ENCODE measurements at regions not wholly inside any gene's neighbourhood (a gene's known extent, or its start where the extent isn't known, plus 50 kb on each side); places are given as distances from the start of the nearest gene placed in this dataset.

GRCh38 chr11:42013656-42014201 is 554.3 kb upstream of the LRRC4C start:
- H3K4me3 ChIP-seq (replicated peaks; ENCODE audit: insufficient read depth, low read length): no peak overlapping the region
- DNase-seq (ENCODE audit: low read depth in 1 of 2, low spot score in 1 of 2): peak in 1 of 2 experiments; percentile 2
- TF ChIP-seq SPI1 (IDR thresholded peaks at IDR 0.05; ENCODE audit: borderline replicate concordance, low read depth) (peak; percentile 89), GABPA (IDR thresholded peaks at IDR 0.05; ENCODE audit: low read depth) (no peak)

DNA sequence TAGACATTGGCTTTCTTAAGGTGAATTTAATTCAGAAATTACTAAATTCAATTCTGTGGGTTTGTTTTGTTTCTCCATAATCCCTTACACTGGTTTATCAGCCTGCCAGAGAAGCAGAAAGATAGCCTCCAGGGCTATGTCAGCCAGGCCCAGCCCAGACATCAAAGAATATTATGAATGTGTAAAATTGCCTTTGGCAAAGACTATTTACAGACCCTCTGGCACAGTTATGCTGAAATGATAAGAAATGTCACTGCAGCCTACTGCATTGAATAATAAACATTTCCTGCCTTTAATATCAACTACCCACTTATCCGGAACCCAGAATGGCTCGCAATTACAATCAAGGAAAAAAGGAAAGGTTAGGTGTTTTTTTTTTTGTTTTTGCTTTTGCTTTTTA is 562.5 kb upstream of the LRRC4C start:
- TF ChIP-seq POLR2AphosphoS5 (IDR thresholded peaks at IDR 0.05; ENCODE audit: low read depth) (no peak), GABPA (IDR thresholded peaks at IDR 0.05; ENCODE audit: low read depth) (no peak), SPI1 (IDR thresholded peaks at IDR 0.05; ENCODE audit: borderline replicate concordance, low read depth) (no peak)
- TF ChIP-seq, protein P1, sequence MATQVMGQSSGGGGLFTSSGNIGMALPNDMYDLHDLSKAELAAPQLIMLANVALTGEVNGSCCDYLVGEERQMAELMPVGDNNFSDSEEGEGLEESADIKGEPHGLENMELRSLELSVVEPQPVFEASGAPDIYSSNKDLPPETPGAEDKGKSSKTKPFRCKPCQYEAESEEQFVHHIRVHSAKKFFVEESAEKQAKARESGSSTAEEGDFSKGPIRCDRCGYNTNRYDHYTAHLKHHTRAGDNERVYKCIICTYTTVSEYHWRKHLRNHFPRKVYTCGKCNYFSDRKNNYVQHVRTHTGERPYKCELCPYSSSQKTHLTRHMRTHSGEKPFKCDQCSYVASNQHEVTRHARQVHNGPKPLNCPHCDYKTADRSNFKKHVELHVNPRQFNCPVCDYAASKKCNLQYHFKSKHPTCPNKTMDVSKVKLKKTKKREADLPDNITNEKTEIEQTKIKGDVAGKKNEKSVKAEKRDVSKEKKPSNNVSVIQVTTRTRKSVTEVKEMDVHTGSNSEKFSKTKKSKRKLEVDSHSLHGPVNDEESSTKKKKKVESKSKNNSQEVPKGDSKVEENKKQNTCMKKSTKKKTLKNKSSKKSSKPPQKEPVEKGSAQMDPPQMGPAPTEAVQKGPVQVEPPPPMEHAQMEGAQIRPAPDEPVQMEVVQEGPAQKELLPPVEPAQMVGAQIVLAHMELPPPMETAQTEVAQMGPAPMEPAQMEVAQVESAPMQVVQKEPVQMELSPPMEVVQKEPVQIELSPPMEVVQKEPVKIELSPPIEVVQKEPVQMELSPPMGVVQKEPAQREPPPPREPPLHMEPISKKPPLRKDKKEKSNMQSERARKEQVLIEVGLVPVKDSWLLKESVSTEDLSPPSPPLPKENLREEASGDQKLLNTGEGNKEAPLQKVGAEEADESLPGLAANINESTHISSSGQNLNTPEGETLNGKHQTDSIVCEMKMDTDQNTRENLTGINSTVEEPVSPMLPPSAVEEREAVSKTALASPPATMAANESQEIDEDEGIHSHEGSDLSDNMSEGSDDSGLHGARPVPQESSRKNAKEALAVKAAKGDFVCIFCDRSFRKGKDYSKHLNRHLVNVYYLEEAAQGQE (IDR thresholded peaks at IDR 0.05; ENCODE audit: insufficient replicate concordance, low read depth): no peak
- TF ChIP-seq, protein P2, sequence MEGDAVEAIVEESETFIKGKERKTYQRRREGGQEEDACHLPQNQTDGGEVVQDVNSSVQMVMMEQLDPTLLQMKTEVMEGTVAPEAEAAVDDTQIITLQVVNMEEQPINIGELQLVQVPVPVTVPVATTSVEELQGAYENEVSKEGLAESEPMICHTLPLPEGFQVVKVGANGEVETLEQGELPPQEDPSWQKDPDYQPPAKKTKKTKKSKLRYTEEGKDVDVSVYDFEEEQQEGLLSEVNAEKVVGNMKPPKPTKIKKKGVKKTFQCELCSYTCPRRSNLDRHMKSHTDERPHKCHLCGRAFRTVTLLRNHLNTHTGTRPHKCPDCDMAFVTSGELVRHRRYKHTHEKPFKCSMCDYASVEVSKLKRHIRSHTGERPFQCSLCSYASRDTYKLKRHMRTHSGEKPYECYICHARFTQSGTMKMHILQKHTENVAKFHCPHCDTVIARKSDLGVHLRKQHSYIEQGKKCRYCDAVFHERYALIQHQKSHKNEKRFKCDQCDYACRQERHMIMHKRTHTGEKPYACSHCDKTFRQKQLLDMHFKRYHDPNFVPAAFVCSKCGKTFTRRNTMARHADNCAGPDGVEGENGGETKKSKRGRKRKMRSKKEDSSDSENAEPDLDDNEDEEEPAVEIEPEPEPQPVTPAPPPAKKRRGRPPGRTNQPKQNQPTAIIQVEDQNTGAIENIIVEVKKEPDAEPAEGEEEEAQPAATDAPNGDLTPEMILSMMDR (IDR thresholded peaks at IDR 0.05; ENCODE audit: insufficient read depth, low read length): no peak
- no peak for DNase-seq (ENCODE audit: low read depth in 1 of 2, low spot score in 1 of 2)
- Histone ChIP-seq H3K4me3 (replicated peaks; ENCODE audit: insufficient read depth, low read length) (no peak overlapping the region), H3K27ac (replicated peaks) (no peak overlapping the region), H3K27me3 (ENCODE audit: insufficient read depth, poor library complexity, severe bottlenecking) (no peaks in the 10 kb centered on the region)

More at GRCh38 chr11:42013656-42014201, 554.3 kb upstream of the LRRC4C start:
- H3K27ac ChIP-seq (replicated peaks): no peak overlapping the region
- H3K27me3 ChIP-seq (ENCODE audit: insufficient read depth, poor library complexity, severe bottlenecking): no peaks in the 10 kb centered on the region

DNA sequence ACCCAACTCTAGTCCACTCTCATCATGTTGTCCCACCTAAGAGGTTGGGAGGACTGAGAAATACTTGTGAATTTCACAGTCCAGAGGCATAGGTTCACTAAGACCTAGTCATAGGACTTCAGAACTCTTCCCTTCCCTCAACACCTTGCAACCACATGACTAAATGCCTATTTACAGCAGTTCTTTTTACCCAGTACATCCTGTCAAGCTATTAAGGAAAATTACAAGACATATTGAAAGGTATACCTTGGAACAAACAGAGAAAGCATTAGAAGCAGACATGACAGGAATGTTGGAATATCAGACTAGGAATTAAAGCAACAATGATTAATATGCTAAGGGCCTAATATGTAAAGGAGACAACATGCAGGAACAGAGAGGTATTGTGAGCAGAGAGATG is 563.8 kb upstream of the LRRC4C start:
- DNase-seq (ENCODE audit: low read depth in 1 of 2, low spot score in 1 of 2): no peak
- H3K4me3 ChIP-seq (replicated peaks; ENCODE audit: insufficient read depth, low read length): no peak overlapping the region
- TF ChIP-seq, protein P1 (IDR thresholded peaks at IDR 0.05; ENCODE audit: insufficient replicate concordance, low read depth): no peak
- TF ChIP-seq POLR2AphosphoS5 (IDR thresholded peaks at IDR 0.05; ENCODE audit: low read depth): no peak
- no peak for TF ChIP-seq GABPA (IDR thresholded peaks at IDR 0.05; ENCODE audit: low read depth)
- TF ChIP-seq, protein P2 (IDR thresholded peaks at IDR 0.05; ENCODE audit: insufficient read depth, low read length): no peak
- H3K27me3 ChIP-seq (ENCODE audit: insufficient read depth, poor library complexity, severe bottlenecking): no peaks in the 10 kb centered on the region
- no peak overlapping the region for H3K27ac ChIP-seq (replicated peaks)

DNA sequence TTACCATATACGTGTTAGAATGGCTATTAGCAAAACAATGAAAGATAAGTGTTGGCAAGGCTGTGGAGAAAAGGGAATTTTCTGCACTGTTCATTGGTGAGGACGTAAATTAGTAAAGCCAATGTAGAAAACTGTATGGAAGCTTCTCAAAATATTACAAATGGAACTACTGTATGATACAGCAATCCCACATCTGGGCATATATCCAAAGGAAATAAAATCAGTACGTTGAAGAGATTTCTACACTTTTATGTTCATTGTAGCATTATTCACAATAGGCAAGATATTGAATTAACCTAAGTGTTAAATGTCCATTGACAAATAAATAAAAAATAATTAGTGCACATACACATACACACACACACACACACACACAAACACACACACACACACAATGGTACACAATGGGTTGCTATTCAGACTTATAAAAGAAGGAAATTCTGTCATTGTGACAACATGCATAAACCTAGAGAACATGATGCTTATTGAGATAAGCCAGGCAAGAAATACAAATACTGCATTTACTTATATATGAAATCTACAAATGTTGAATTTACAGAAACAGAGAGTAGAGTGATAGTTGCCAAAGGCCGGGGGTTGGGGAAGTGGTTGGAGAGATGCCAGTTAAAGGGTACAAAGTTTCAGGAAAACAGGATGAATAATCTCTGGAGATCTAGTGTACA is 565.8 kb upstream of the LRRC4C start:
- DNase-seq (ENCODE audit: low read depth in 1 of 2, low spot score in 1 of 2): no peak

More for the DNA sequence above, 565.8 kb upstream of the LRRC4C start:
- no peak for TF ChIP-seq POLR2AphosphoS5 (IDR thresholded peaks at IDR 0.05; ENCODE audit: low read depth)
- TF ChIP-seq SPI1 (IDR thresholded peaks at IDR 0.05; ENCODE audit: borderline replicate concordance, low read depth): no peak
- no peak for TF ChIP-seq GABPA (IDR thresholded peaks at IDR 0.05; ENCODE audit: low read depth)
- TF ChIP-seq, protein P2 (IDR thresholded peaks at IDR 0.05; ENCODE audit: insufficient read depth, low read length): no peak
- TF ChIP-seq, protein P1 (IDR thresholded peaks at IDR 0.05; ENCODE audit: insufficient replicate concordance, low read depth): no peak
- Histone ChIP-seq H3K4me3 (replicated peaks; ENCODE audit: insufficient read depth, low read length) (no peak overlapping the region), H3K27ac (replicated peaks) (no peak overlapping the region), H3K27me3 (ENCODE audit: insufficient read depth, poor library complexity, severe bottlenecking) (no peaks in the 10 kb centered on the region)
